ENCODE measurements at regions not wholly inside any gene's neighbourhood (a gene's known extent, or its start where the extent isn't known, plus 50 kb on each side); places are given as distances from the start of the nearest gene placed in this dataset.

DNA sequence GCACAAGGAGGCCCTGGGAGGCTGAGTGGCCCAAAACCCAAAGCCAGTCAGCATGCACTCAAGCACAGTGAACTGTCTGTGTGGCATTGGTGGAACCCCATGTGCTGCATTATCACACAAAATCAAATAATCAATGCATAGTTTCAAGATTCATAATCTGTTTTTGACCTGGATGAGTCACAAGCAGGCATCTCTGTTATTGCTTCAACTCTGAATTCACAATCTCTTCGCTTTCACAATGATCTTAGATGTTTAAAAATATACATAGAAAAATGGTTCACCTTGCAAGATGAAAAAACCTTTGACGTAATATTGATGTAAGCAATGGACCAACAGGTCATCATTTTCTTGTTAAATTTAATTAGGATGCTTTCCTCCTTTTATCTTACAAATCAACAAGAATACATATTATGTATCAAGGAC is 455.4 kb downstream of the IRS2 start:
- TF ChIP-seq, protein P1, sequence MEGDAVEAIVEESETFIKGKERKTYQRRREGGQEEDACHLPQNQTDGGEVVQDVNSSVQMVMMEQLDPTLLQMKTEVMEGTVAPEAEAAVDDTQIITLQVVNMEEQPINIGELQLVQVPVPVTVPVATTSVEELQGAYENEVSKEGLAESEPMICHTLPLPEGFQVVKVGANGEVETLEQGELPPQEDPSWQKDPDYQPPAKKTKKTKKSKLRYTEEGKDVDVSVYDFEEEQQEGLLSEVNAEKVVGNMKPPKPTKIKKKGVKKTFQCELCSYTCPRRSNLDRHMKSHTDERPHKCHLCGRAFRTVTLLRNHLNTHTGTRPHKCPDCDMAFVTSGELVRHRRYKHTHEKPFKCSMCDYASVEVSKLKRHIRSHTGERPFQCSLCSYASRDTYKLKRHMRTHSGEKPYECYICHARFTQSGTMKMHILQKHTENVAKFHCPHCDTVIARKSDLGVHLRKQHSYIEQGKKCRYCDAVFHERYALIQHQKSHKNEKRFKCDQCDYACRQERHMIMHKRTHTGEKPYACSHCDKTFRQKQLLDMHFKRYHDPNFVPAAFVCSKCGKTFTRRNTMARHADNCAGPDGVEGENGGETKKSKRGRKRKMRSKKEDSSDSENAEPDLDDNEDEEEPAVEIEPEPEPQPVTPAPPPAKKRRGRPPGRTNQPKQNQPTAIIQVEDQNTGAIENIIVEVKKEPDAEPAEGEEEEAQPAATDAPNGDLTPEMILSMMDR (IDR thresholded peaks at IDR 0.05; ENCODE audit: insufficient read depth, low read depth, low read length), result no peak
- TF ChIP-seq EZH2 (IDR thresholded peaks at IDR 0.05; ENCODE audit: insufficient read depth, low read length), result no peak
